ENCODE measurements at regions not wholly inside any gene's neighbourhood (a gene's known extent, or its start where the extent isn't known, plus 50 kb on each side); places are given as distances from the start of the nearest gene placed in this dataset.

GRCh38 chr1:208756339-208756981 is 512.3 kb upstream of the PLXNA2 start:
- H3K4me1 ChIP-seq (ENCODE audit: insufficient read depth, low read length) = no peaks in the 10 kb centered on the region
- Mint-ChIP-seq H3K4me3 (no peak overlapping the region), H3K27ac (no peak overlapping the region), H3K27me3 (no peaks in the 10 kb centered on the region), H3K9me3 (no peaks in the 10 kb centered on the region), H3K36me3 (ENCODE audit: low read depth) (no peaks in the 10 kb centered on the region), H3K4me1 (ENCODE audit: low read depth) (no peaks in the 10 kb centered on the region)
- no peaks in the 10 kb centered on the region for H3K9me3 ChIP-seq (ENCODE audit: control insufficient read depth in 1 of 2, insufficient read depth in 1 of 2, low read length in 2 of 2)
- H3K4me3 ChIP-seq (ENCODE audit: low read length) = no peak overlapping the region
- POLR2A ChIA-PET = no interaction called here
- no peak overlapping the region for H3K27ac ChIP-seq (ENCODE audit: low read depth in 1 of 2, low read length in 2 of 2)
- no peaks in the 10 kb centered on the region for H3K36me3 ChIP-seq (ENCODE audit: insufficient read depth, low read length)
- H3K27me3 ChIP-seq (ENCODE audit: control insufficient read depth in 1 of 2, insufficient read depth in 2 of 2, low read length in 2 of 2) = no peaks in the 10 kb centered on the region
- DNase-seq (no peak), ATAC-seq (ENCODE audit: poor library complexity) (no peak)
- no peak for TF ChIP-seq CTCF (IDR thresholded peaks at IDR 0.05)
- intact Hi-C loops (cut with DNase I, micrococcal nuclease) = no loop called here
- CTCF ChIA-PET = no interaction called here

GRCh38 chr1:208757846-208758245 is 513.7 kb upstream of the PLXNA2 start:
- H3K27me3 ChIP-seq (ENCODE audit: control insufficient read depth in 1 of 2, insufficient read depth in 2 of 2, low read length in 2 of 2) = no peaks in the 10 kb centered on the region
- no peaks in the 10 kb centered on the region for H3K27me3 Mint-ChIP-seq

GRCh38 chr1:208759255-208759654 is 515.1 kb upstream of the PLXNA2 start:
- H3K36me3 ChIP-seq (ENCODE audit: insufficient read depth, low read length) = no peaks in the 10 kb centered on the region
- CTCF ChIA-PET = no interaction called here
- H3K4me1 Mint-ChIP-seq (ENCODE audit: low read depth) = no peaks in the 10 kb centered on the region
- H3K27ac ChIP-seq (ENCODE audit: low read depth in 1 of 2, low read length in 2 of 2) = no peak overlapping the region
- no peak overlapping the region for H3K4me3 ChIP-seq (ENCODE audit: low read length)
- POLR2A ChIA-PET = no interaction called here
- no peak overlapping the region for H3K4me3 Mint-ChIP-seq
- no peaks in the 10 kb centered on the region for H3K27me3 ChIP-seq (ENCODE audit: control insufficient read depth in 1 of 2, insufficient read depth in 2 of 2, low read length in 2 of 2)
- no peaks in the 10 kb centered on the region for H3K9me3 Mint-ChIP-seq
- no peaks in the 10 kb centered on the region for H3K9me3 ChIP-seq (ENCODE audit: control insufficient read depth in 1 of 2, insufficient read depth in 1 of 2, low read length in 2 of 2)
- H3K27me3 Mint-ChIP-seq = no peaks in the 10 kb centered on the region
- intact Hi-C loops (cut with DNase I, micrococcal nuclease) = no loop called here
- TF ChIP-seq CTCF (IDR thresholded peaks at IDR 0.05) = no peak
- no peaks in the 10 kb centered on the region for H3K4me1 ChIP-seq (ENCODE audit: insufficient read depth, low read length)
- no peaks in the 10 kb centered on the region for H3K36me3 Mint-ChIP-seq (ENCODE audit: low read depth)
- no peak for DNase-seq
- ATAC-seq (ENCODE audit: poor library complexity) = no peak
- no peak overlapping the region for H3K27ac Mint-ChIP-seq

More at GRCh38 chr1:208757846-208758245, 513.7 kb upstream of the PLXNA2 start:
- Mint-ChIP-seq H3K4me3 (no peak overlapping the region), H3K4me1 (ENCODE audit: low read depth) (no peaks in the 10 kb centered on the region), H3K27ac (no peak overlapping the region), H3K9me3 (no peaks in the 10 kb centered on the region), H3K36me3 (ENCODE audit: low read depth) (no peaks in the 10 kb centered on the region)
- no peak overlapping the region for H3K4me3 ChIP-seq (ENCODE audit: low read length)
- no peak for TF ChIP-seq CTCF (IDR thresholded peaks at IDR 0.05)
- H3K27ac ChIP-seq (ENCODE audit: low read depth in 1 of 2, low read length in 2 of 2) = no peak overlapping the region
- H3K36me3 ChIP-seq (ENCODE audit: insufficient read depth, low read length) = no peaks in the 10 kb centered on the region
- ChIA-PET POLR2A (no interaction called here), CTCF (no interaction called here)
- H3K9me3 ChIP-seq (ENCODE audit: control insufficient read depth in 1 of 2, insufficient read depth in 1 of 2, low read length in 2 of 2) = no peaks in the 10 kb centered on the region
- intact Hi-C loops (cut with DNase I, micrococcal nuclease) = no loop called here
- DNase-seq (no peak), ATAC-seq (ENCODE audit: poor library complexity) (no peak)
- H3K4me1 ChIP-seq (ENCODE audit: insufficient read depth, low read length) = no peaks in the 10 kb centered on the region
